Mesothelial cell of epicardium (in vitro differentiated cells): ENCODE measurements at regions not wholly inside any gene's neighbourhood (a gene's known extent, or its start where the extent isn't known, plus 50 kb on each side); places are given as distances from the start of the nearest gene placed in this dataset.
"Not testable (repeated sequence)": the region's sequence is repeated elsewhere in the genome, so short reads cannot be mapped to it uniquely, and the experiment has no call there.

Experiments used
- DNase-seq, 2 experiments: peaks; one replicate each; pipeline ENCODE4 v3.0.0; 2021; ENCODE audit warnings: low spot score in 2 of 2; ENCODE audit not compliant: unreplicated experiment in 2 of 2
- H3K27ac Mint-ChIP-seq: 2 replicates; pipeline ENCODE4 v1.8.0; 2021; ENCODE audit warnings: mixed read lengths
- H3K27me3 Mint-ChIP-seq: 2 replicates; pipeline ENCODE4 v1.8.0; 2021; ENCODE audit warnings: low read depth, mixed read lengths
- H3K36me3 Mint-ChIP-seq: 2 replicates; pipeline ENCODE4 v1.8.0; 2021; ENCODE audit warnings: mixed read lengths
- H3K4me1 Mint-ChIP-seq: 2 replicates; pipeline ENCODE4 v1.8.0; 2021; ENCODE audit warnings: mixed read lengths
- H3K4me3 Mint-ChIP-seq: 2 replicates; pipeline ENCODE4 v1.8.0; 2021; ENCODE audit warnings: mild to moderate bottlenecking, moderate library complexity, mixed read lengths
- H3K9me3 Mint-ChIP-seq: 2 replicates; pipeline ENCODE4 v1.8.0; 2021; ENCODE audit warnings: mixed read lengths
- CTCF ChIP-seq: fragments of 200-600 bp; sonication (generic); IDR thresholded peaks from one replicate; pipeline ENCODE4 v1.5.0; 2021; ENCODE audit warnings: antibody characterized with exemption; ENCODE audit not compliant: unreplicated experiment

- Mint-ChIP-seq H3K36me3 (no peaks in the 10 kb centered on the region), H3K27ac (no peak overlapping the region)
Observed at GRCh38 chr22:48060266-48060665, 1297.8 kb downstream of the TBC1D22A start.

GRCh38 chr22:48059521-48059920 is 1297.1 kb downstream of the TBC1D22A start:
- H3K36me3 Mint-ChIP-seq, H3K9me3 Mint-ChIP-seq, DNase-seq, H3K4me1 Mint-ChIP-seq, H3K27ac Mint-ChIP-seq, H3K4me3 Mint-ChIP-seq: not testable (repeated sequence)
- peaks cover 11% of the 10 kb centered on the region for H3K27me3 Mint-ChIP-seq

More at GRCh38 chr22:48060266-48060665, 1297.8 kb downstream of the TBC1D22A start:
- no peak for DNase-seq
- Mint-ChIP-seq H3K4me1 (no peaks in the 10 kb centered on the region), H3K9me3 (peaks cover 3% of the 10 kb centered on the region), H3K4me3 (no peak overlapping the region), H3K27me3 (peaks cover 11% of the 10 kb centered on the region)
- TF ChIP-seq CTCF = no peak

- TF ChIP-seq CTCF = no peak
- no peak for DNase-seq
- Mint-ChIP-seq H3K4me1 (no peaks in the 10 kb centered on the region), H3K36me3 (no peaks in the 10 kb centered on the region), H3K27me3 (peaks cover 11% of the 10 kb centered on the region), H3K4me3 (no peak overlapping the region), H3K9me3 (peaks cover 3% of the 10 kb centered on the region), H3K27ac (no peak overlapping the region)
Observed at GRCh38 chr22:48057116-48057835, 1294.8 kb downstream of the TBC1D22A start.

GRCh38 chr22:48055827-48056226 is 1293.4 kb downstream of the TBC1D22A start:
- no peak overlapping the region for H3K27ac Mint-ChIP-seq
- H3K27me3 Mint-ChIP-seq = peaks cover 11% of the 10 kb centered on the region
- TF ChIP-seq CTCF = no peak
- H3K4me1 Mint-ChIP-seq = no peaks in the 10 kb centered on the region
- H3K9me3 Mint-ChIP-seq = peaks cover 3% of the 10 kb centered on the region
- no peak overlapping the region for H3K4me3 Mint-ChIP-seq
- no peaks in the 10 kb centered on the region for H3K36me3 Mint-ChIP-seq
- no peak for DNase-seq

GRCh38 chr22:48055185-48055584 is 1292.7 kb downstream of the TBC1D22A start:
- Mint-ChIP-seq H3K36me3 (no peaks in the 10 kb centered on the region), H3K27me3 (peaks cover 11% of the 10 kb centered on the region), H3K27ac (no peak overlapping the region), H3K4me1 (no peaks in the 10 kb centered on the region), H3K4me3 (no peak overlapping the region), H3K9me3 (peaks cover 3% of the 10 kb centered on the region)
- TF ChIP-seq CTCF = no peak
- DNase-seq = no peak

- no peak for TF ChIP-seq CTCF
- Mint-ChIP-seq H3K4me3 (no peak overlapping the region), H3K27me3 (peaks cover 11% of the 10 kb centered on the region), H3K27ac (no peak overlapping the region), H3K36me3 (no peaks in the 10 kb centered on the region), H3K9me3 (peaks cover 3% of the 10 kb centered on the region), H3K4me1 (no peaks in the 10 kb centered on the region)
- DNase-seq = no peak
Observed at GRCh38 chr22:48054596-48054995, 1292.1 kb downstream of the TBC1D22A start.
